ENCODE measurements at regions not wholly inside any gene's neighbourhood (a gene's known extent, or its start where the extent isn't known, plus 50 kb on each side); places are given as distances from the start of the nearest gene placed in this dataset.

GRCh38 chr2:180416627-180417026 is 409.5 kb upstream of the CWC22 start:
- TF ChIP-seq FOXP2 (optimal IDR thresholded peaks at IDR 0.05; ENCODE audit: borderline replicate concordance, extremely low read depth, extremely low read length, insufficient read depth): no peak
- TF ChIP-seq SIN3A (IDR thresholded peaks at IDR 0.05; ENCODE audit: borderline replicate concordance, insufficient read depth, low read length): no peak
- TF ChIP-seq REST (IDR thresholded peaks at IDR 0.05; ENCODE audit: insufficient read depth in 1 of 2, low read depth in 2 of 2, low read length in 2 of 2): no peak
